Endothelial cell of umbilical vein (primary cell): ENCODE measurements at regions not wholly inside any gene's neighbourhood (a gene's known extent, or its start where the extent isn't known, plus 50 kb on each side); places are given as distances from the start of the nearest gene placed in this dataset.

Source experiments
- POLR2A ChIP-seq: IDR thresholded peaks from 2 replicates; pipeline ENCODE4 v1.6.1; 2012; ENCODE audit warnings: low read depth, mild to moderate bottlenecking, control low read depth, low read length
- POLR2AphosphoS5 ChIP-seq: IDR thresholded peaks from 2 replicates; pipeline ENCODE4 v1.6.1; 2012; ENCODE audit warnings: low read depth, mild to moderate bottlenecking, control low read depth, low read length, moderate library complexity; ENCODE audit not compliant: insufficient read depth
- TF ChIP-seq, protein P1 (sequence below), 2 donors: IDR thresholded peaks; 1 replicate in 1 of 2; 2 replicates in 1 of 2; pipeline ENCODE4 v1.5.1; 2011; ENCODE audit warnings: low read length in 2 of 2, mild to moderate bottlenecking in 2 of 2, moderate library complexity in 2 of 2, control low read depth in 1 of 2, inconsistent platforms in 1 of 2, low read depth in 1 of 2; ENCODE audit not compliant: insufficient read depth in 1 of 2; ENCODE audit errors: extremely low read depth in 1 of 2
- TF ChIP-seq, protein P2 (sequence below): IDR thresholded peaks from 2 replicates; pipeline ENCODE4 v1.6.1; 2011; ENCODE audit not compliant: insufficient read depth, insufficient read length

DNA sequence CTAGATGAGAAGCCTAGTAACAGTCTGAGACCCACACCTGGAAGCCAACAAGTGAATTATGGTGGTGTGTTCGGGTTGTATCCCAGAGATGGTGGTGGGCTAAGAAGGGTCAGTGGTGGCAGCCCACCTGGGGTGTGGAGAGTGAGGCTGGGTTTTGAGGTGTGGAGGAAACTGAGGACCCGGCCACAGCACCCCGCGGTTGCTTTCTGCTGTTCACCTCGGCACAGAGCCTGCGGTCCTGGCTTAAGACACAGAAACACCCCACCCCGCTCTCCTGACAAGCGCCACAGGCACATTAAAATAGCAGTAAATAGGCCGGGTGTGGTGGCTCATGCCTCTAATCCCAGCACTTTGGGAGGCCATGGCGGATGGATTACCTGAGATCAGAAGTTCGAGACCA lies 395.1 kb downstream of the GLRX3 start:
- no peak for TF ChIP-seq POLR2A
- TF ChIP-seq, protein P1, sequence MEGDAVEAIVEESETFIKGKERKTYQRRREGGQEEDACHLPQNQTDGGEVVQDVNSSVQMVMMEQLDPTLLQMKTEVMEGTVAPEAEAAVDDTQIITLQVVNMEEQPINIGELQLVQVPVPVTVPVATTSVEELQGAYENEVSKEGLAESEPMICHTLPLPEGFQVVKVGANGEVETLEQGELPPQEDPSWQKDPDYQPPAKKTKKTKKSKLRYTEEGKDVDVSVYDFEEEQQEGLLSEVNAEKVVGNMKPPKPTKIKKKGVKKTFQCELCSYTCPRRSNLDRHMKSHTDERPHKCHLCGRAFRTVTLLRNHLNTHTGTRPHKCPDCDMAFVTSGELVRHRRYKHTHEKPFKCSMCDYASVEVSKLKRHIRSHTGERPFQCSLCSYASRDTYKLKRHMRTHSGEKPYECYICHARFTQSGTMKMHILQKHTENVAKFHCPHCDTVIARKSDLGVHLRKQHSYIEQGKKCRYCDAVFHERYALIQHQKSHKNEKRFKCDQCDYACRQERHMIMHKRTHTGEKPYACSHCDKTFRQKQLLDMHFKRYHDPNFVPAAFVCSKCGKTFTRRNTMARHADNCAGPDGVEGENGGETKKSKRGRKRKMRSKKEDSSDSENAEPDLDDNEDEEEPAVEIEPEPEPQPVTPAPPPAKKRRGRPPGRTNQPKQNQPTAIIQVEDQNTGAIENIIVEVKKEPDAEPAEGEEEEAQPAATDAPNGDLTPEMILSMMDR (IDR thresholded peaks at IDR 0.05; ENCODE audit: extremely low read depth in 1 of 2, insufficient read depth in 1 of 2, low read depth in 1 of 2, low read length in 2 of 2): no peak
- TF ChIP-seq, protein P2, sequence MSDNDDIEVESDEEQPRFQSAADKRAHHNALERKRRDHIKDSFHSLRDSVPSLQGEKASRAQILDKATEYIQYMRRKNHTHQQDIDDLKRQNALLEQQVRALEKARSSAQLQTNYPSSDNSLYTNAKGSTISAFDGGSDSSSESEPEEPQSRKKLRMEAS: no peak
- no peak for TF ChIP-seq POLR2AphosphoS5
